OCI-LY7 (cell line): ENCODE measurements at regions not wholly inside any gene's neighbourhood (a gene's known extent, or its start where the extent isn't known, plus 50 kb on each side); places are given as distances from the start of the nearest gene placed in this dataset.

Experiments used
- BruUV-seq: library from RNA; stranded (reverse); fragments of 400-500 nt; replicated peaks from 2 replicates; lab custom pipeline; 2021; lab: Mats Ljungman, UMichigan
- CTCF ChIA-PET: fragments of 300-600 bp; sonication (Branson Sonifier 250); formaldehyde crosslinking; loops from one replicate; lab custom pipeline; 2022; ENCODE audit warnings: antibody characterized with exemption; ENCODE audit not compliant: unreplicated experiment; lab: Charles Lee
- POLR2A ChIA-PET: fragments of 300-600 bp; sonication (Branson Sonifier 250); formaldehyde crosslinking; loops from one replicate; lab custom pipeline; 2022; ENCODE audit warnings: antibody characterized with exemption; lab: Charles Lee
- DNase-seq: peaks from one replicate; pipeline ENCODE4 v3.0.0-alpha.2; 2015; ENCODE audit warnings: low spot score
- H2AFZ ChIP-seq: fragments of 200-600 bp; sonication (generic), shearing (Covaris generic); 2 replicates; pipeline ENCODE4 v1.6.1; 2014; ENCODE audit warnings: mild to moderate bottlenecking, antibody characterized with exemption, low read length, moderate library complexity
- H3K27ac ChIP-seq: fragments of 200-600 bp; sonication (generic); 2 replicates; pipeline ENCODE4 v1.5.1; 2014; ENCODE audit warnings: mixed run types, low read depth, mild to moderate bottlenecking, moderate library complexity, low read length, inconsistent platforms; ENCODE audit not compliant: poor library complexity, severe bottlenecking
- H3K36me3 ChIP-seq: fragments of 200-600 bp; sonication (generic); 2 replicates; pipeline ENCODE4 v1.6.1; 2014; ENCODE audit warnings: mild to moderate bottlenecking, antibody characterized with exemption, low read length, moderate library complexity, mixed read lengths; ENCODE audit not compliant: insufficient read depth
- H3K4me1 ChIP-seq: fragments of 200-600 bp; sonication (generic); 2 replicates; pipeline ENCODE4 v1.5.1; 2014; ENCODE audit warnings: mild to moderate bottlenecking, low read length; ENCODE audit not compliant: insufficient read depth, poor library complexity, severe bottlenecking
- H3K4me2 ChIP-seq: fragments of 200-600 bp; sonication (generic); 2 replicates; pipeline ENCODE4 v1.6.1; 2014; ENCODE audit warnings: mild to moderate bottlenecking, low read length
- H3K4me3 ChIP-seq: fragments of 200-600 bp; sonication (generic); 2 replicates; pipeline ENCODE4 v1.5.1; 2014; ENCODE audit warnings: mild to moderate bottlenecking, low read depth, low read length; ENCODE audit not compliant: poor library complexity, severe bottlenecking
- H3K79me2 ChIP-seq: fragments of 200-600 bp; sonication (generic); 2 replicates; pipeline ENCODE4 v1.6.1; 2016; ENCODE audit warnings: low read depth, mild to moderate bottlenecking, low read length, moderate library complexity, mixed read lengths; ENCODE audit not compliant: insufficient read depth
- H3K9me2 ChIP-seq: fragments of 200-600 bp; sonication (generic); 2 replicates; pipeline ENCODE4 v1.6.1; 2016; ENCODE audit warnings: mild to moderate bottlenecking, low read length, mixed read lengths; ENCODE audit not compliant: insufficient read depth
- H3K9me3 ChIP-seq: fragments of 200-600 bp; sonication (generic); 2 replicates; pipeline ENCODE4 v1.6.1; 2014; ENCODE audit warnings: mild to moderate bottlenecking, mixed run types, low read length, mixed read lengths
- H4K20me1 ChIP-seq: fragments of 200-600 bp; sonication (generic); 2 replicates; pipeline ENCODE4 v1.6.1; 2014; ENCODE audit warnings: mild to moderate bottlenecking, antibody characterized with exemption, low read length, moderate library complexity, mixed read lengths; ENCODE audit not compliant: insufficient read depth
- CTCF ChIP-seq: fragments of 200-600 bp; sonication (generic); conservative IDR thresholded peaks from 2 replicates; pipeline ENCODE4 v1.5.1; 2014; ENCODE audit warnings: mild to moderate bottlenecking, antibody characterized with exemption, low read length, moderate library complexity, mixed read lengths
- EZH2phosphoT487 ChIP-seq: fragments of 200-600 bp; sonication (generic); IDR thresholded peaks from 2 replicates; pipeline ENCODE4 v1.6.1; 2018; ENCODE audit warnings: low read depth, borderline replicate concordance, mild to moderate bottlenecking, mixed run types, antibody characterized with exemption, low read length, moderate library complexity, mixed read lengths
- intact Hi-C: fragments of 100-400 bp; cut with micrococcal nuclease; formaldehyde crosslinking; loops from one replicate; pipeline ENCODE4 v1.10.0; 2022; ENCODE audit not compliant: unreplicated experiment

GRCh38 chr1:198024782-198025181 lies 107.6 kb downstream of the LHX9 start:
- no peak overlapping the region for H3K4me3 ChIP-seq
- ChIA-PET POLR2A (no interaction called here), CTCF (no interaction called here)
- no peaks in the 10 kb centered on the region for H3K79me2 ChIP-seq
- no peak overlapping the region for H2AFZ ChIP-seq
- no TSS peak for BruUV-seq
- H3K9me2 ChIP-seq: no peaks in the 10 kb centered on the region
- TF ChIP-seq CTCF (no peak), EZH2phosphoT487 (no peak)
- H3K27ac ChIP-seq: no peak overlapping the region
- no peak for DNase-seq
- no peaks in the 10 kb centered on the region for H4K20me1 ChIP-seq
- intact Hi-C loops: no loop called here
- no peak overlapping the region for H3K4me2 ChIP-seq
- H3K9me3 ChIP-seq: no peaks in the 10 kb centered on the region
- no peaks in the 10 kb centered on the region for H3K36me3 ChIP-seq
- H3K4me1 ChIP-seq: no peaks in the 10 kb centered on the region

- no peak overlapping the region for H3K4me3 ChIP-seq
- H2AFZ ChIP-seq: no peak overlapping the region
- POLR2A ChIA-PET: interaction anchor here (1.0 to 1.5 kb wide), 2 partner anchors 16 to 27 kb away, joined by 3 to 4 read pairs; no protein-coding TSS in a partner anchor
- BruUV-seq: no TSS peak
- H3K9me3 ChIP-seq: no peaks in the 10 kb centered on the region
- no peak overlapping the region for H3K4me2 ChIP-seq
- H3K4me1 ChIP-seq: no peaks in the 10 kb centered on the region
- no peak for DNase-seq
- no peaks in the 10 kb centered on the region for H3K79me2 ChIP-seq
- H3K9me2 ChIP-seq: no peaks in the 10 kb centered on the region
- no peaks in the 10 kb centered on the region for H3K36me3 ChIP-seq
- intact Hi-C loops: no loop called here
- CTCF ChIA-PET: no interaction called here
- no peak overlapping the region for H3K27ac ChIP-seq
- no peaks in the 10 kb centered on the region for H4K20me1 ChIP-seq
- TF ChIP-seq CTCF (no peak), EZH2phosphoT487 (no peak)
Measured at GRCh38 chr1:198030682-198031081, 113.5 kb downstream of the LHX9 start.

GRCh38 chr1:198031086-198031485 lies 113.9 kb downstream of the LHX9 start:
- Histone ChIP-seq H3K36me3 (no peaks in the 10 kb centered on the region), H3K79me2 (no peaks in the 10 kb centered on the region), H3K9me3 (no peaks in the 10 kb centered on the region), H3K27ac (no peak overlapping the region), H3K4me2 (no peak overlapping the region), H4K20me1 (no peaks in the 10 kb centered on the region), H2AFZ (no peak overlapping the region), H3K9me2 (no peaks in the 10 kb centered on the region), H3K4me3 (no peak overlapping the region), H3K4me1 (no peaks in the 10 kb centered on the region)
- DNase-seq: no peak
- CTCF ChIA-PET: no interaction called here
- POLR2A ChIA-PET: interaction anchor here (0.6 to 1.5 kb wide), 2 partner anchors 28 to 31 kb away, joined by 3 to 4 read pairs; no protein-coding TSS in a partner anchor
- no TSS peak for BruUV-seq
- TF ChIP-seq EZH2phosphoT487 (no peak), CTCF (no peak)
- intact Hi-C loops: no loop called here
